HUES6 (cell line): ENCODE measurements at regions not wholly inside any gene's neighbourhood (a gene's known extent, or its start where the extent isn't known, plus 50 kb on each side); places are given as distances from the start of the nearest gene placed in this dataset.

ENCODE experiments used
- H3K27ac ChIP-seq: 2 replicates; pipeline ENCODE4 v1.7.0; 2013; ENCODE audit warnings: low read depth, mild to moderate bottlenecking, low read length, inconsistent platforms
- H3K27me3 ChIP-seq: 2 replicates; pipeline ENCODE4 v1.6.1; 2013; ENCODE audit warnings: low read length; ENCODE audit not compliant: control insufficient read depth, insufficient read depth
- H3K36me3 ChIP-seq: 2 replicates; pipeline ENCODE4 v1.6.1; 2013; ENCODE audit warnings: low read length; ENCODE audit not compliant: control insufficient read depth, insufficient read depth
- H3K4me1 ChIP-seq: 2 replicates; pipeline ENCODE4 v1.6.1; 2013; ENCODE audit warnings: low read length; ENCODE audit not compliant: control insufficient read depth, insufficient read depth
- H3K4me3 ChIP-seq: 2 replicates; pipeline ENCODE4 v1.5.1; 2013; ENCODE audit warnings: low read depth, low read length
- H3K9ac ChIP-seq: one replicate; pipeline ENCODE4 v1.6.1; 2013; ENCODE audit warnings: mild to moderate bottlenecking, low read length
- H3K9me3 ChIP-seq: 2 replicates; pipeline ENCODE4 v1.6.1; 2013; ENCODE audit warnings: low read depth, low read length; ENCODE audit not compliant: control insufficient read depth, insufficient read depth

DNA sequence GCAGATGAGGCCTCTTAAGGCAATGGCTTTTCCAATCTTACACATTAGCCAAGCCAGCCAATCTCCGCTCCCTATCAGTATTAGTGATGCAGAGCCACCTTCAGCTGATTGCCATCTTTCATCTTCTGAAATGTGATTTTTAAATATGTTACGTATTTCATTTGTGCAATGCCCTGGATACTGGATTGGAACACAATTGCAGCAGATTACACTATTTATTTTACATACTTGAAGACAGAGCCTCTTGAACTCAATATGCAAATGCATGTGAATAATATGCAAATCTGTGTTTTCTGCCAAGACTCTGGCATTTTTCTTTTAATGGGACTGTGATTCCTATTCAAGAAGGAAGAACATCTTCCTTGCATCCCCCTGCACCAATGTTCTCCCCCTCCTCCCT lies 90.5 kb downstream of the GRIN2B start:
- H3K4me1 ChIP-seq = no peaks in the 10 kb centered on the region; the same call in 1 of the 2 replicates
- H3K36me3 ChIP-seq = no peaks in the 10 kb centered on the region
- H3K9ac ChIP-seq = no peak overlapping the region
- no peak overlapping the region for H3K4me3 ChIP-seq
- H3K27ac ChIP-seq = no peak overlapping the region
- H3K9me3 ChIP-seq = no peaks in the 10 kb centered on the region
- H3K27me3 ChIP-seq = no peaks in the 10 kb centered on the region

DNA sequence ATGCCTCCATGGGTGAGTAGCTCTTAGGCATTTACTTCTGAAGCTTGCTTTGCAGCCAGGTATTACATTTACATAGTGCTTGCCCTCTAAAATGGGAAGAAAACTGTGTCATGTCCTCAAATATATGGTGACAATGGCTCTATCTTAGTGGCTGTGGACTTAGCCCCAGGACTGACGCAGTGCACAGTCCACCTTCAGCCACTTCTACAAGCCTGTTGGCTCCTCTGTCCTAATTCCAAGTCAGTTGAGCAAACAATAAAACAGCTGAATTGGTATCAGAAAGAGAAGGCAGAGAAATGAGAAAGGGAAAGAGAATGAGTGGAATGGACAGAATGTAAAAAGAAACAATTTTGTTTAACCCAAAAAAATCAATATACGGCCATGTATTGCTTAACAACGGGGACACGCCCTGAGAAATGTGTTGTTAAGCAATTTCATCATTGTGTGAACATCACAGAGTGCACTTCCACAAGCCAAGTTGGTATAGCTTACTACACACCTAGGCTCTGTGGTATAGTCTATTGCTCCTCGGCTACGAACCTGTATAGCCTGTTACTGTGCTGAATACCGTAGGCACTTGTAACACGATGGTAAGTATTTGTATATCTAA lies 93.5 kb downstream of the GRIN2B start:
- no peaks in the 10 kb centered on the region for H3K27me3 ChIP-seq
- no peak overlapping the region for H3K9ac ChIP-seq
- H3K4me3 ChIP-seq = no peak overlapping the region
- no peaks in the 10 kb centered on the region for H3K36me3 ChIP-seq
- H3K27ac ChIP-seq = no peak overlapping the region
- no peaks in the 10 kb centered on the region for H3K4me1 ChIP-seq
- H3K9me3 ChIP-seq = no peaks in the 10 kb centered on the region

DNA sequence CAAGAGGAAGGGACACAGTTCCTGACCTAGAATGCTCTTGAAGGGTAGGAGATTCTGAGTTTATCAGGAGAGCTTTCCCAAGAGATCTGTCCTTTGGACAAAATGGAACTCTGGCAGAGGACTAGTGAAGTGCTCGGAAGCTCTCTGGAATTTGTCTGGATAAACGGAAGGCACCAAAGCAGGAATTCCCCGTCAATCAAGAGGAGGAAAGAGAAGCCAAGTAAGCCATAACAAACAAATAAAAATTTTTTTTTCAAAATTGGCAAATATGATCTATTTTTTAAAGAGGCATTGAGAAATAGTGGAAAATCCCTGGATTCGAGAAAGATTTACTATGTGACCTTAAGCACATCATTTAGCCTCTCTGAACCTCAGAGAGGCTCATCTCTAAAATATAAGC lies 99.2 kb downstream of the GRIN2B start:
- Histone ChIP-seq H3K36me3 (no peaks in the 10 kb centered on the region), H3K9me3 (no peaks in the 10 kb centered on the region), H3K4me3 (no peak overlapping the region), H3K27me3 (no peaks in the 10 kb centered on the region), H3K27ac (no peak overlapping the region), H3K4me1 (no peaks in the 10 kb centered on the region), H3K9ac (no peak overlapping the region)

DNA sequence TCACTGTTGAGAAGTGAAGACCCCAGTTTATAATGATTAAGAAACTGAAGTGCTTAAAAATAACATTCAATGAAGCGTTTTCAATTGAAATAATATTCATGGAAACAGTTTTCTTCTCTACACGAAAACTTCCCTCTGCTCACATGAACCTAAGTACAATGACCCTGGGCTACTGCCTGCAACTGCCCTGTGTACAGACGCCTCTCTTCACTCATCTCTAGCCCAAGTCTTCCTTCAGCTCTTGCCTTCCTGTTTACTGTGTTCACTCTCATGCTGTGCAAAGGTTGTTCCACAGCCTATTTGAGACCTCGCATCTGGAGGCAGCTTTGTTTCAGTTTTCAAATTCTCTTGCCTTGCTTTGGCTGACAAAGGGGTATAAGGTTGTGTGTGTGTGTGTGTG lies 100.8 kb downstream of the GRIN2B start:
- Histone ChIP-seq H3K9ac (no peak overlapping the region), H3K27me3 (no peaks in the 10 kb centered on the region)

DNA sequence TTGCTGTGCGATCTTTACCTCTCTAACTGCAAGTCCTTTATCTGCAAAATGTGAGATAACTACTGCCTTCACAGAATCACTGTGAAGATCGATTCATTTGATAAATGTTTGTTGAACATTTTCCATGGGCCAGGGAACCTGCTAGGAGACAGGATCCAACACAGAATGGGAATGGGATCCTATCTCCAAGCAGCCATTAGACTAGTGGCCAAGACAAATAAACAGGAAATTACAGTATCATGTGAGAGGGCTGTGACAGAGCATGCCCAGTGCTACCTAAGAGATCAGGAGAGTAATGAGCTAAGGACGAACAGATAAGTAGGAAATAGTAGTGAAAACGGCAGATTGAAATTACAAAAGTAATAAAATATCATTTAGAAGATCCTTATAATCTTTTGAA lies 105.7 kb downstream of the GRIN2B start:
- Histone ChIP-seq H3K9me3 (no peaks in the 10 kb centered on the region), H3K9ac (no peak overlapping the region), H3K27ac (no peak overlapping the region), H3K36me3 (no peaks in the 10 kb centered on the region), H3K4me3 (no peak overlapping the region), H3K4me1 (no peaks in the 10 kb centered on the region), H3K27me3 (no peaks in the 10 kb centered on the region)

More for the DNA sequence above, 100.8 kb downstream of the GRIN2B start:
- H3K4me1 ChIP-seq = no peaks in the 10 kb centered on the region
- no peaks in the 10 kb centered on the region for H3K9me3 ChIP-seq
- H3K36me3 ChIP-seq = no peaks in the 10 kb centered on the region
- H3K27ac ChIP-seq = no peak overlapping the region
- no peak overlapping the region for H3K4me3 ChIP-seq

DNA sequence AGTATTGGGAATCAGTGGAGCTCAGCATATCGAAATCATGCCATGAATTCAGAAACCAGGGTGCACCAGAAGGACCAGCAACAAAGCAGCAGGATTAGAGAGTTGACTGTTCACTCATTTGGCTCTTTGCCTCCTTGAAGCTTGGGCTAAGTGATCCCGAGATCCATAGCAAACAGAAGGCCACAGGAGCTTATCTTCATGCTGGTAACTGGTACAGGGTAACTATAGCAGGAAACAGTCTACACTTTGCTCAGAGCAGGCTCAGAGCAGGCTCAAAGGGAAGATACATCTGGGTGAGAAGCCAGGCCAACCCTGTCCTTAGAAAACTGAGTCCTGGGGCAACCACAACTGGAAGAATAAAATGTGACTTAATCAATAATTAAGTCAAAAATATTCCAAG lies 111.1 kb downstream of the GRIN2B start:
- H3K4me1 ChIP-seq = no peaks in the 10 kb centered on the region
- no peak overlapping the region for H3K4me3 ChIP-seq
- H3K9ac ChIP-seq = no peak overlapping the region
- no peak overlapping the region for H3K27ac ChIP-seq
- H3K9me3 ChIP-seq = no peaks in the 10 kb centered on the region
- no peaks in the 10 kb centered on the region for H3K36me3 ChIP-seq
- H3K27me3 ChIP-seq = no peaks in the 10 kb centered on the region

DNA sequence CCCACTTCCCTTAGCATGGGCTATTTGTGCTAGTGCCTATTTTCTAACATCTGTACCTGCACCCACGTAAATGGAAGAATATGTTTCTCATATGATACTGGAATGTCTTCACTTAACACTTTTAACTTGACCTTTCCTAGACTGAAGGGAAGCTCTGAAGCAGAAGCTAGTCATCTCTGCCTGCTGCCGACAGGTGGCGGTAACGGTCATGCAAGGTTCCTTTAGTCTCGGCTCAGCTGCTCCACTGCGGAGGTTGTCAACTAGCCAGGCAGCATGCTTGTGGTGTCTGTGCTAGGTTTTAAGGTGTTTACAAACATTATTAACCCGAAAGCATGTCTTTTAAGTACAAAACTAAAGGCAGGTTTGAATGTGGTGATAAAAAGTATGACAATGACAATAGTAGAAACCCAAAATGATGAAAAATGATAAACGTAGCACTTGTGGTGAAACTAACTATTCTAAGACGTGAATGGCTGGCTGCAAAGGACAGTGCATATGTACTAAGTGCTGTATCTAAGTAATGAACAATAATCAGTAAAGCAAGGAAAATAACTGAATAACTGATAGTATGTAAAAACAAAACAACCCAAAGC lies 117.2 kb downstream of the GRIN2B start:
- no peak overlapping the region for H3K4me3 ChIP-seq
- H3K27me3 ChIP-seq = 0 out of 2 replicates have a peak, but pooled peaks cover 4% of the 10 kb centered on the region

DNA sequence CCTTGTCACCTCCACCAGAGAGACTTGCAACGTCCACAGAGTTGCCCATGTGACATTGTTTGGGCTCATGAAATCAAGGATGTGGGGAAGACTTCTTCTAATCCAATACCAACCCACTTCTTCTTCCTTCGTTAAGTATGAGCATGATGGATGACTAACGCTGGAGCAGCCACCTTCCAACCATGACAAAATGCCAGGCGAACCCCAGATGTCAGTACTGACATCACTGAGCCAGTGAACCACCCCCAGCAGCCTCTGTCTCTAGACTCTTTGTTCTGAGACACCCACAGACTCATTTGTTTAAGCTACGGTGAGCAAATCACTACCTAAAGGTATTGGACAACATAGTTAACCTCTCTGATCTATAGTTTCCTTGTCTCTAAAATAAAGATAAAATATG lies 123.7 kb downstream of the GRIN2B start:
- H3K9me3 ChIP-seq = no peaks in the 10 kb centered on the region
- H3K4me1 ChIP-seq = no peaks in the 10 kb centered on the region
- H3K27ac ChIP-seq = no peak overlapping the region
- no peak overlapping the region for H3K9ac ChIP-seq
- H3K4me3 ChIP-seq = no peak overlapping the region
- peaks cover 7% of the 10 kb centered on the region; the same call in 1 of the 2 replicates for H3K27me3 ChIP-seq
- no peaks in the 10 kb centered on the region for H3K36me3 ChIP-seq

More for the DNA sequence above, 117.2 kb downstream of the GRIN2B start:
- no peaks in the 10 kb centered on the region for H3K36me3 ChIP-seq
- H3K4me1 ChIP-seq = no peaks in the 10 kb centered on the region
- H3K9ac ChIP-seq = no peak overlapping the region
- no peak overlapping the region for H3K27ac ChIP-seq
- no peaks in the 10 kb centered on the region for H3K9me3 ChIP-seq

DNA sequence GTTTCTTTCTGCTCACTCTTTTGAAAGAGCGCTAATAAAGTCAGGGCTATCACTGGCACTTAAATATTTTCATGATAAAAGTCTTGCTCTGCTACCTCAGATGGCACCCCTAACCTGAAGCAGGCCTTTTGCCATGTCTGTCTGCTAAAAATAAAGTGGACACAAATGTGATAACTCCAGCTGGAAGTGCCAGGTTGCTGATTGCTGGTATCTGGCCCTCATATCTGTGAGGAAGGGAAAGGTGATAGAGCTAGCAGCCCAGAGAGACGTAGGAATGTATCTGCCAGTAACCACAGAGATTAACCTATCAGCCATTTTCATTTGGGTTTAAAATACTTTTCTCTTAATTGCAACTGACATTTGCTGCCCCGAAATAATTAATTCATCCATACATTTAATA lies 127.9 kb downstream of the GRIN2B start:
- Histone ChIP-seq H3K9ac (no peak overlapping the region), H3K27ac (no peak overlapping the region), H3K27me3 (peaks cover 22% of the 10 kb centered on the region; the same call in 1 of the 2 replicates), H3K36me3 (no peaks in the 10 kb centered on the region), H3K4me3 (no peak overlapping the region), H3K4me1 (no peaks in the 10 kb centered on the region; the same call in 1 of the 2 replicates), H3K9me3 (no peaks in the 10 kb centered on the region)

DNA sequence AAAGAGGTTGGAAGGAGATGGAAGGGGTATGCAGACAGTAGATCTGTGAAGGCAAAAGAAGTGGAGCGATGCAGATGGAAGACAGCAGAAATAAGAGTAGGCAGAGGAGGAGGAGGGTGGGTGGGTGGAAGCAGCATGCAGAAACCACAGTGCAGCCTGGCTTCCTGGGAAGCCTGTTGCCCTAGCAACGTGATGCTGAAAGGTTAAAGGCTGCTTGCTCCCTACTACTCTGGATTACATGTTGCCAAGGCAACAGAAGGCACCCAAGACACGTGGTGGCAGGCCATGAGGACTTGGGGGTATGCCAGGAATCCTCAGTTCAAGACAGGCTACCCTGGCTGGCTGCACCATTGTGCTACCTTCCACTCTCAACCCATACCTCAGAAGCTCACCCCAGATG lies 129.6 kb downstream of the GRIN2B start:
- Histone ChIP-seq H3K36me3 (no peaks in the 10 kb centered on the region), H3K27me3 (peaks cover 36% of the 10 kb centered on the region; the same call in 1 of the 2 replicates), H3K9ac (no peak overlapping the region), H3K4me3 (no peak overlapping the region), H3K4me1 (no peaks in the 10 kb centered on the region; the same call in 1 of the 2 replicates), H3K27ac (no peak overlapping the region), H3K9me3 (no peaks in the 10 kb centered on the region)

DNA sequence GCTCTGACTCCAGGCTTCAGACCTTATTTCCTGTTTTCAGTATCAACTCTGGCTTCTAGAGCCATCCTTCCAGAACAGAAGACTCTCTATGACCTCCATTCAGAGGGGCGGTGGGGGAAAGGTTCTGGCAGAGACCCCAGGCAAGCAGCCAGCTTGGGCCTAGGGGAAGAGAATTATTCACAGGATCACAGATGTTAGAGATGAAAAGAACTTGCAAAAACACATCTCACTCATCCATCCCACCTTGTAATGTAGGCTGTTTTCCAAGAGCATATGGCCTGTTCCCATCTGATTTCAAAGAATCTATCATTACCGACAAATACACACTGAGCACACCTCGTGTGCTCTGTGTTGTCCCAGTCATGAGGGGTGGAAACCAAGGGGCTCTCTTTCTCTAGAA lies 131.9 kb downstream of the GRIN2B start:
- Histone ChIP-seq H3K4me3 (no peak overlapping the region), H3K27ac (no peak overlapping the region), H3K36me3 (no peaks in the 10 kb centered on the region), H3K9ac (no peak overlapping the region), H3K4me1 (no peaks in the 10 kb centered on the region; the same call in 1 of the 2 replicates), H3K9me3 (no peaks in the 10 kb centered on the region), H3K27me3 (peaks cover 53% of the 10 kb centered on the region; the same call in 1 of the 2 replicates)
